ENCODE measurements at regions not wholly inside any gene's neighbourhood (a gene's known extent, or its start where the extent isn't known, plus 50 kb on each side); places are given as distances from the start of the nearest gene placed in this dataset.
"Not testable (repeated sequence)": the region's sequence is repeated elsewhere in the genome, so short reads cannot be mapped to it uniquely, and the experiment has no call there.

GRCh38 chr13:67964091-67964490 lies 734.0 kb upstream of the PCDH9 start:
- no peak for DNase-seq
- H3K4me1 Mint-ChIP-seq (ENCODE audit: low read depth), result no peaks in the 10 kb centered on the region
- CTCF ChIA-PET, result no interaction called here
- no peaks in the 10 kb centered on the region for H3K27me3 Mint-ChIP-seq (ENCODE audit: low read depth)
- no peaks in the 10 kb centered on the region for H3K36me3 Mint-ChIP-seq (ENCODE audit: low read depth)
- no peak for ATAC-seq
- H3K9me3 Mint-ChIP-seq (ENCODE audit: insufficient read depth), result peaks cover 15% of the 10 kb centered on the region
- POLR2A ChIA-PET, result no interaction called here
- H3K4me3 Mint-ChIP-seq, result no peak overlapping the region
- H3K27ac Mint-ChIP-seq, result no peak overlapping the region

GRCh38 chr13:67961331-67961730 lies 731.2 kb upstream of the PCDH9 start:
- no peak overlapping the region for H3K27ac Mint-ChIP-seq
- H3K9me3 Mint-ChIP-seq (ENCODE audit: insufficient read depth), result peaks cover 15% of the 10 kb centered on the region
- no peaks in the 10 kb centered on the region for H3K4me1 Mint-ChIP-seq (ENCODE audit: low read depth)
- H3K36me3 Mint-ChIP-seq (ENCODE audit: low read depth), result no peaks in the 10 kb centered on the region
- ChIA-PET POLR2A (no interaction called here), CTCF (no interaction called here)
- DNase-seq (no peak), ATAC-seq (no peak)
- H3K4me3 Mint-ChIP-seq, result no peak overlapping the region
- H3K27me3 Mint-ChIP-seq (ENCODE audit: low read depth), result no peaks in the 10 kb centered on the region

GRCh38 chr13:67951431-67951830 lies 721.3 kb upstream of the PCDH9 start:
- Mint-ChIP-seq H3K4me3 (no peak overlapping the region), H3K9me3 (ENCODE audit: insufficient read depth) (no peaks in the 10 kb centered on the region), H3K4me1 (ENCODE audit: low read depth) (no peaks in the 10 kb centered on the region), H3K27ac (no peak overlapping the region), H3K36me3 (ENCODE audit: low read depth) (no peaks in the 10 kb centered on the region), H3K27me3 (ENCODE audit: low read depth) (no peaks in the 10 kb centered on the region)
- POLR2A ChIA-PET, result no interaction called here
- ATAC-seq, result no peak
- CTCF ChIA-PET, result no interaction called here
- no peak for DNase-seq

GRCh38 chr13:67950603-67951002 lies 720.5 kb upstream of the PCDH9 start:
- no peaks in the 10 kb centered on the region for H3K4me1 Mint-ChIP-seq (ENCODE audit: low read depth)
- H3K27ac Mint-ChIP-seq, result no peak overlapping the region
- H3K9me3 Mint-ChIP-seq (ENCODE audit: insufficient read depth), result peaks cover 5% of the 10 kb centered on the region
- CTCF ChIA-PET, result no interaction called here
- POLR2A ChIA-PET, result no interaction called here
- DNase-seq (no peak), ATAC-seq (no peak)
- H3K27me3 Mint-ChIP-seq (ENCODE audit: low read depth), result no peaks in the 10 kb centered on the region
- no peak overlapping the region for H3K4me3 Mint-ChIP-seq
- H3K36me3 Mint-ChIP-seq (ENCODE audit: low read depth), result no peaks in the 10 kb centered on the region

- no peaks in the 10 kb centered on the region for H3K36me3 Mint-ChIP-seq (ENCODE audit: low read depth)
- ATAC-seq, result no peak
- no peaks in the 10 kb centered on the region for H3K4me1 Mint-ChIP-seq (ENCODE audit: low read depth)
- H3K27me3 Mint-ChIP-seq (ENCODE audit: low read depth), result no peaks in the 10 kb centered on the region
- POLR2A ChIA-PET, result no interaction called here
- no peak overlapping the region for H3K27ac Mint-ChIP-seq
- no peak for DNase-seq
- no peak overlapping the region for H3K4me3 Mint-ChIP-seq
- CTCF ChIA-PET, result no interaction called here
- H3K9me3 Mint-ChIP-seq (ENCODE audit: insufficient read depth), result peaks cover 5% of the 10 kb centered on the region
Measured at GRCh38 chr13:67946131-67946530, 716.0 kb upstream of the PCDH9 start.

GRCh38 chr13:67943116-67943515 lies 713.0 kb upstream of the PCDH9 start:
- no peak overlapping the region for H3K4me3 Mint-ChIP-seq
- H3K9me3 Mint-ChIP-seq (ENCODE audit: insufficient read depth), result peaks cover 8% of the 10 kb centered on the region
- H3K27me3 Mint-ChIP-seq (ENCODE audit: low read depth), result no peaks in the 10 kb centered on the region
- H3K4me1 Mint-ChIP-seq (ENCODE audit: low read depth), result no peaks in the 10 kb centered on the region
- DNase-seq, result no peak
- no peaks in the 10 kb centered on the region for H3K36me3 Mint-ChIP-seq (ENCODE audit: low read depth)
- POLR2A ChIA-PET, result no interaction called here
- CTCF ChIA-PET, result no interaction called here
- H3K27ac Mint-ChIP-seq, result no peak overlapping the region
- no peak for ATAC-seq

- Mint-ChIP-seq H3K4me3 (no peak overlapping the region), H3K4me1 (ENCODE audit: low read depth) (no peaks in the 10 kb centered on the region), H3K36me3 (ENCODE audit: low read depth) (no peaks in the 10 kb centered on the region), H3K9me3 (ENCODE audit: insufficient read depth) (peaks cover 16% of the 10 kb centered on the region), H3K27me3 (ENCODE audit: low read depth) (no peaks in the 10 kb centered on the region), H3K27ac (no peak overlapping the region)
- ChIA-PET POLR2A (no interaction called here), CTCF (no interaction called here)
- DNase-seq, result no peak
- ATAC-seq, result no peak
Measured at GRCh38 chr13:67935626-67936025, 705.5 kb upstream of the PCDH9 start.

GRCh38 chr13:67934617-67935330 lies 704.6 kb upstream of the PCDH9 start:
- ChIA-PET CTCF (no interaction called here), POLR2A (no interaction called here)
- peaks cover 16% of the 10 kb centered on the region for H3K9me3 Mint-ChIP-seq (ENCODE audit: insufficient read depth)
- DNase-seq (no peak), ATAC-seq (no peak)
- H3K4me3 Mint-ChIP-seq, result no peak overlapping the region
- no peaks in the 10 kb centered on the region for H3K36me3 Mint-ChIP-seq (ENCODE audit: low read depth)
- H3K27me3 Mint-ChIP-seq (ENCODE audit: low read depth), result no peaks in the 10 kb centered on the region
- no peak overlapping the region for H3K27ac Mint-ChIP-seq
- no peaks in the 10 kb centered on the region for H3K4me1 Mint-ChIP-seq (ENCODE audit: low read depth)

GRCh38 chr13:67932991-67933390 lies 702.9 kb upstream of the PCDH9 start:
- DNase-seq (no peak), ATAC-seq (no peak)
- ChIA-PET POLR2A (no interaction called here), CTCF (no interaction called here)
- no peak overlapping the region for H3K4me3 Mint-ChIP-seq
- no peaks in the 10 kb centered on the region for H3K4me1 Mint-ChIP-seq (ENCODE audit: low read depth)
- H3K27ac Mint-ChIP-seq, result no peak overlapping the region
- no peaks in the 10 kb centered on the region for H3K36me3 Mint-ChIP-seq (ENCODE audit: low read depth)
- peaks cover 12% of the 10 kb centered on the region for H3K9me3 Mint-ChIP-seq (ENCODE audit: insufficient read depth)
- H3K27me3 Mint-ChIP-seq (ENCODE audit: low read depth), result no peaks in the 10 kb centered on the region

- POLR2A ChIA-PET, result no interaction called here
- DNase-seq (no peak), ATAC-seq (no peak)
- H3K9me3 Mint-ChIP-seq (ENCODE audit: insufficient read depth), result no peaks in the 10 kb centered on the region
- no peaks in the 10 kb centered on the region for H3K27me3 Mint-ChIP-seq (ENCODE audit: low read depth)
- no peaks in the 10 kb centered on the region for H3K4me1 Mint-ChIP-seq (ENCODE audit: low read depth)
- H3K27ac Mint-ChIP-seq, result no peak overlapping the region
- CTCF ChIA-PET, result no interaction called here
- H3K4me3 Mint-ChIP-seq, result no peak overlapping the region
- no peaks in the 10 kb centered on the region for H3K36me3 Mint-ChIP-seq (ENCODE audit: low read depth)
Measured at GRCh38 chr13:67917291-67917987, 687.3 kb upstream of the PCDH9 start.

GRCh38 chr13:67916650-67917049 lies 686.5 kb upstream of the PCDH9 start:
- peaks cover 2% of the 10 kb centered on the region for H3K9me3 Mint-ChIP-seq (ENCODE audit: insufficient read depth)
- no peaks in the 10 kb centered on the region for H3K4me1 Mint-ChIP-seq (ENCODE audit: low read depth)
- CTCF ChIA-PET, result no interaction called here
- ATAC-seq (no peak), DNase-seq (no peak)
- no peak overlapping the region for H3K4me3 Mint-ChIP-seq
- no peak overlapping the region for H3K27ac Mint-ChIP-seq
- H3K36me3 Mint-ChIP-seq (ENCODE audit: low read depth), result no peaks in the 10 kb centered on the region
- H3K27me3 Mint-ChIP-seq (ENCODE audit: low read depth), result no peaks in the 10 kb centered on the region
- POLR2A ChIA-PET, result no interaction called here

- peaks cover 4% of the 10 kb centered on the region for H3K9me3 Mint-ChIP-seq (ENCODE audit: insufficient read depth)
- DNase-seq (no peak), ATAC-seq (no peak)
- H3K36me3 Mint-ChIP-seq (ENCODE audit: low read depth), result no peaks in the 10 kb centered on the region
- no peak overlapping the region for H3K4me3 Mint-ChIP-seq
- ChIA-PET CTCF (no interaction called here), POLR2A (no interaction called here)
- no peaks in the 10 kb centered on the region for H3K4me1 Mint-ChIP-seq (ENCODE audit: low read depth)
- H3K27ac Mint-ChIP-seq, result no peak overlapping the region
- no peaks in the 10 kb centered on the region for H3K27me3 Mint-ChIP-seq (ENCODE audit: low read depth)
Measured at GRCh38 chr13:67914535-67914934, 684.4 kb upstream of the PCDH9 start.

- H3K27me3 Mint-ChIP-seq (ENCODE audit: low read depth); ATAC-seq; H3K4me3 Mint-ChIP-seq; CTCF ChIA-PET; H3K27ac Mint-ChIP-seq; H3K4me1 Mint-ChIP-seq (ENCODE audit: low read depth); H3K36me3 Mint-ChIP-seq (ENCODE audit: low read depth); POLR2A ChIA-PET; DNase-seq: not testable (repeated sequence)
- H3K9me3 Mint-ChIP-seq (ENCODE audit: insufficient read depth), result peaks cover 15% of the 10 kb centered on the region
Measured at GRCh38 chr13:67902960-67903359, 672.8 kb upstream of the PCDH9 start.
